Neural progenitor cell (in vitro differentiated cells): ENCODE measurements at regions not wholly inside any gene's neighbourhood (a gene's known extent, or its start where the extent isn't known, plus 50 kb on each side); places are given as distances from the start of the nearest gene placed in this dataset.

Source experiments
- DNase-seq: peaks from one replicate; pipeline ENCODE4 v3.0.0-alpha.2; 2016; ENCODE audit warnings: low spot score
- H2AFZ ChIP-seq: fragments of 200-600 bp; sonication (generic); replicated peaks from 2 replicates; pipeline ENCODE4 v1.6.1; 2016; ENCODE audit warnings: antibody characterized with exemption
- H3F3A ChIP-seq: fragments of 200-600 bp; sonication (generic); 2 replicates; pipeline ENCODE4 v1.6.1; 2016; ENCODE audit warnings: antibody characterized with exemption, low read depth
- H3K27ac ChIP-seq: fragments of 200-600 bp; sonication (generic); 2 replicates; pipeline ENCODE4 v1.5.1; 2016; ENCODE audit warnings: mild to moderate bottlenecking
- H3K27me3 ChIP-seq: fragments of 200-600 bp; sonication (generic); 2 replicates; pipeline ENCODE4 v1.6.1; 2016; ENCODE audit warnings: mild to moderate bottlenecking, moderate library complexity
- H3K36me3 ChIP-seq: fragments of 200-600 bp; sonication (generic); 2 replicates; pipeline ENCODE4 v1.5.1; 2016
- H3K4me1 ChIP-seq: fragments of 200-600 bp; sonication (generic); 2 replicates; pipeline ENCODE4 v1.6.1; 2016; ENCODE audit warnings: mixed run types
- H3K4me2 ChIP-seq: fragments of 200-600 bp; sonication (generic); 2 replicates; pipeline ENCODE4 v1.6.1; 2016
- H3K4me3 ChIP-seq: fragments of 200-600 bp; sonication (generic); 2 replicates; pipeline ENCODE4 v1.5.1; 2016
- H3K79me2 ChIP-seq: fragments of 200-600 bp; sonication (generic); 2 replicates; pipeline ENCODE4 v1.6.1; 2016; ENCODE audit warnings: low read depth
- H3K9ac ChIP-seq: fragments of 200-600 bp; sonication (generic); 2 replicates; pipeline ENCODE4 v1.6.1; 2016
- H3K9me3 ChIP-seq: fragments of 200-600 bp; sonication (generic); 2 replicates; pipeline ENCODE4 v1.5.1; 2016; ENCODE audit warnings: low read depth
- H4K20me1 ChIP-seq: fragments of 200-600 bp; sonication (generic); 2 replicates; pipeline ENCODE4 v1.6.1; 2016; ENCODE audit warnings: low read depth
- H3K27ac Mint-ChIP-seq: 3 replicates; pipeline ENCODE4 v1.8.0; 2021; ENCODE audit warnings: mixed read lengths
- H3K27me3 Mint-ChIP-seq: 2 replicates; pipeline ENCODE4 v1.8.0; 2022; ENCODE audit warnings: low read depth, mild to moderate bottlenecking, inconsistent platforms, moderate library complexity, mixed read lengths; ENCODE audit not compliant: insufficient read depth
- H3K36me3 Mint-ChIP-seq: 3 replicates; pipeline ENCODE4 v1.8.0; 2021; ENCODE audit warnings: mixed read lengths
- H3K4me1 Mint-ChIP-seq: 3 replicates; pipeline ENCODE4 v1.8.0; 2021; ENCODE audit warnings: mixed read lengths
- H3K4me3 Mint-ChIP-seq: 3 replicates; pipeline ENCODE4 v1.8.0; 2021; ENCODE audit warnings: mild to moderate bottlenecking, moderate library complexity, mixed read lengths
- H3K9me3 Mint-ChIP-seq: 3 replicates; pipeline ENCODE4 v1.8.0; 2020; ENCODE audit warnings: mixed read lengths
- CTCF ChIP-seq: fragments of 200-600 bp; sonication (generic); IDR thresholded peaks from 2 replicates; pipeline ENCODE4 v1.5.1; 2017; ENCODE audit warnings: antibody characterized with exemption, mild to moderate bottlenecking
- EZH2 ChIP-seq: fragments of 200-600 bp; sonication (generic); IDR thresholded peaks from 2 replicates; pipeline ENCODE4 v1.6.1; 2017; ENCODE audit warnings: antibody characterized with exemption, mild to moderate bottlenecking, moderate library complexity
- EZH2phosphoT487 ChIP-seq: fragments of 200-600 bp; sonication (generic); IDR thresholded peaks from 2 replicates; pipeline ENCODE4 v1.6.1; 2017; ENCODE audit warnings: antibody characterized with exemption

- Mint-ChIP-seq H3K4me3 (no peak overlapping the region), H3K36me3 (no peaks in the 10 kb centered on the region), H3K27me3 (no peaks in the 10 kb centered on the region), H3K9me3 (peaks cover 2% of the 10 kb centered on the region), H3K4me1 (peaks cover 5% of the 10 kb centered on the region), H3K27ac (no peak overlapping the region)
- no peak overlapping the region for H3K4me3 ChIP-seq
- DNase-seq: no peak
- TF ChIP-seq EZH2: no peak
- no peak for TF ChIP-seq EZH2phosphoT487
- no peak for TF ChIP-seq CTCF
- H3K9ac ChIP-seq: no peak overlapping the region
- H2AFZ ChIP-seq: no peak overlapping the region
- H3K4me2 ChIP-seq: no peak overlapping the region
- H3K27me3 ChIP-seq: no peaks in the 10 kb centered on the region
- H3K36me3 ChIP-seq: no peaks in the 10 kb centered on the region
- H3K9me3 ChIP-seq: no peaks in the 10 kb centered on the region
- no peaks in the 10 kb centered on the region for H3F3A ChIP-seq
- H4K20me1 ChIP-seq: no peaks in the 10 kb centered on the region
- H3K27ac ChIP-seq: no peak overlapping the region
- H3K4me1 ChIP-seq: no peaks in the 10 kb centered on the region
- no peaks in the 10 kb centered on the region for H3K79me2 ChIP-seq
These were observed 121.5 kb downstream of the MAT2B start for GRCh38 chr5:163626904-163627434.

- Histone ChIP-seq H3F3A (no peaks in the 10 kb centered on the region), H3K27ac (no peak overlapping the region), H3K27me3 (no peaks in the 10 kb centered on the region), H3K4me1 (no peaks in the 10 kb centered on the region), H3K9ac (no peak overlapping the region), H3K9me3 (no peaks in the 10 kb centered on the region), H3K4me2 (no peak overlapping the region), H2AFZ (no peak overlapping the region), H3K79me2 (no peaks in the 10 kb centered on the region), H3K4me3 (no peak overlapping the region), H3K36me3 (no peaks in the 10 kb centered on the region), H4K20me1 (no peaks in the 10 kb centered on the region)
- no peak for DNase-seq
- Mint-ChIP-seq H3K27ac (no peak overlapping the region), H3K9me3 (no peaks in the 10 kb centered on the region), H3K4me1 (no peaks in the 10 kb centered on the region), H3K4me3 (no peak overlapping the region), H3K36me3 (no peaks in the 10 kb centered on the region), H3K27me3 (no peaks in the 10 kb centered on the region)
- TF ChIP-seq CTCF (no peak), EZH2 (no peak), EZH2phosphoT487 (no peak)
These were observed 126.4 kb downstream of the MAT2B start for GRCh38 chr5:163631856-163632255.

GRCh38 chr5:163633926-163634460 lies 128.6 kb downstream of the MAT2B start:
- Histone ChIP-seq H3K4me1 (no peaks in the 10 kb centered on the region), H3K9me3 (no peaks in the 10 kb centered on the region), H3F3A (no peaks in the 10 kb centered on the region), H3K27ac (no peak overlapping the region), H3K36me3 (no peaks in the 10 kb centered on the region), H3K9ac (no peak overlapping the region), H3K4me2 (no peak overlapping the region), H3K4me3 (no peak overlapping the region), H3K79me2 (no peaks in the 10 kb centered on the region), H3K27me3 (no peaks in the 10 kb centered on the region), H2AFZ (no peak overlapping the region), H4K20me1 (no peaks in the 10 kb centered on the region)
- no peaks in the 10 kb centered on the region for H3K36me3 Mint-ChIP-seq
- no peak overlapping the region for H3K27ac Mint-ChIP-seq
- TF ChIP-seq EZH2: no peak
- no peak for TF ChIP-seq EZH2phosphoT487
- TF ChIP-seq CTCF: no peak
- H3K4me3 Mint-ChIP-seq: no peak overlapping the region
- DNase-seq: no peak
- H3K4me1 Mint-ChIP-seq: no peaks in the 10 kb centered on the region
- H3K9me3 Mint-ChIP-seq: no peaks in the 10 kb centered on the region
- no peaks in the 10 kb centered on the region for H3K27me3 Mint-ChIP-seq
